ENCODE measurements at regions not wholly inside any gene's neighbourhood (a gene's known extent, or its start where the extent isn't known, plus 50 kb on each side); places are given as distances from the start of the nearest gene placed in this dataset.

DNA sequence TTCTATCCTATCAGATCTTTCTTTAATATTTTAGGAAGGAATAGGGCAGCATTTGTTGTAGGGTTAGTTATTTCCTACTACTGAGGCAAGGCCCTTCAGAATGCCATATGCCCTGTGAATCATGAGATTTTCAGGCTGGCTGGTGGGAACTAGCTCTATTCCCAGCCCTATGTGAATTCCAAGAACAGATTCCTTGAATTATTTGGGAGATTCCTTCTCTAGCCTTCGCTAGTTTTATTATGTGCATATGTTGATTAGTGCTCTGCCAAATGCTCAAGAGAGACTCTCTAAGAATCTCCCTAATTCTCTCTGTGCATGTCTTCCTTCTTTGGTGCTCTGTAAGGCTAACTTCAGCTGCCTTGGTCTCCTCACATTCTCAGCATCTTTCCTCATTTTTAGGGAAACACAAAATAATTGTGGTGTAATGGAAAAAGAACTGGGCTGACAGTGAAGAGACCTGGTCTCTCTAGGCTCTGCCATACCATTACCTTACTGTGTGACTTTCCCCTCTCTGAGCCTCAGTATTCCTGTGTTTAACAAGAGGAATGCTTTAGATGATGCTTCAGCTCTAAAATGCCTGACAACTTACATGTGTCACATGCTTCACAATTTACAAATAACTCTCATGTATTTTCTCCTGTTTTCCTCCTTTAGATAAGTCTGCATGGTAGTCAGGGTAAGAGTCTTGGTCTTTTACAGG, 79.7 kb downstream of the VMA21 start:
- DNase-seq = no peak

DNA sequence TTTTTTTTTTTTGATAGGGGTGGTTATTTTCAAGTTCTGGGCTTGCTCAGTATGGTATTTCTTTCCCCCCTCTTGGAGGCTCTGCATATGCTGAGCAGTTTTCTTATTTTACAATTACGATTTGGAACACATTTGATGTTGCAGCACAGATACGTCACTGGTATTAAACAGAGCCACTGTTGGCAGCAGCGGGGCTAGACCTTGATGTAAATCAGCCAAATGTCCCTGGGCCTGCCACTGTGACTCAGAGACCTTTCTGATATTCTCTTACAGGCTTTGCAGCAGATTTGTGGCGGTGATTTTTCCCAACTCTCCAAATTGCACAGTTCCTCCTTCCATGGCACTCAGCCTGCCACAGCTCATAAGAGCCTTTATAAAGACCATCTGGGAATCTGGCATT, 81.1 kb downstream of the VMA21 start:
- DNase-seq = no peak

DNA sequence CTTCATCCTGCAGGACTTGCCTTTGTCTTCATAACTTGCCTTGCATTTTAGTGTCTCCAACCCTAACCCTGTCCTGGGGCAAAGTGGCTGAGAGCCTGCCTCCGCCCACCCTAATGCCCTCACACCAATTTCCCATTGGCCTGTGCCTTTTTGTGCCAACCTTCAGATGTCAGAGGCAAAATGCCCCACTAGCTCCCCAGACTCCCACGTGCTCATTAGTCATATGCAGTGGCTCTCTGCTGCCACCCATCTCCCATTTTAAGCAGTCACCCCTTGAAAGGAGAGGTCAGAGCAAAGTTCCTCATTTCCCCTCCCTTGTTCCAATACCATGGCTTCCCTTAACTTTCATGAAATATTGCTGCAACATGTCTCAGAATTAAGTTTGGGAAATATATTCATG, 74.8 kb upstream of the PASD1 start:
- DNase-seq = peak; percentile 8

DNA sequence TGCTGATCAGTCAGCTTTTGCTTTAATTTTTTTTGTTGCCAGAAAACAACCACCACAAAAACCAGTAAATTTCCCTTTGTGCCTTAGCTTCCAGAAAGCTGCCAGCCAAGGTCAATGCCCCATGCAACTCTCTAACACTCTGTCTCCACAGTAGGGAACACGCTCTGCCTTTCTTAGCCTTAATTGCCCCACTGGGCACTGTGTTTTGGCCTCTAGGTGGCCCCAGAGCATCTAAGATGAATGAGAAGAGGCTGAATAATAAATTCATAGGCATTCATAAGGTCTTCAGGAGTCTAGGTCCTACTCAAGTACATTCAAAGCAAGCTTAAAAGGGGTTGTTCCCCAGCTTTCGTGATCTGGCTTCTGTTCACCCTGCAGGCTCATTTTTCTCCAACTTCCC, 57.7 kb upstream of the PASD1 start:
- no peak for DNase-seq

DNA sequence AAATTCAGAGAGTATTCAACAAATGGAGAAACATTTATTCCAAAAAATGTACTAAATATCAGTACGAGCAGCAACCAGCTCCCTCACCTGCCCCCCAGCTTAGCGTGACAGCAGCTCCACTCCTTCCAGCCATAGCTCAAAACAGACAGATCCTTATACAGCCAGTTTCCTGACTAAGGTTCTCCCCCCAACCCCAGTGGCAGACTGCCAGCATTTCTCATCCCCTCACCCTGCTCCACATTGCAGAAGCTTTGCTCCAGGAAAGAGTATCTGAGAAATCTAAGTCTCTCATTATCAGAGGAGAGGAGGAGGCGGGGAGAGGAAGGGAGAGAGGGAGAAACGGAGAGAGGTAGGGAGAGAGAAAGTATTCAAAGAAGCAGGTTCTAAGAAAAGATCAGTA, 53.3 kb upstream of the PASD1 start:
- no peak for DNase-seq

DNA sequence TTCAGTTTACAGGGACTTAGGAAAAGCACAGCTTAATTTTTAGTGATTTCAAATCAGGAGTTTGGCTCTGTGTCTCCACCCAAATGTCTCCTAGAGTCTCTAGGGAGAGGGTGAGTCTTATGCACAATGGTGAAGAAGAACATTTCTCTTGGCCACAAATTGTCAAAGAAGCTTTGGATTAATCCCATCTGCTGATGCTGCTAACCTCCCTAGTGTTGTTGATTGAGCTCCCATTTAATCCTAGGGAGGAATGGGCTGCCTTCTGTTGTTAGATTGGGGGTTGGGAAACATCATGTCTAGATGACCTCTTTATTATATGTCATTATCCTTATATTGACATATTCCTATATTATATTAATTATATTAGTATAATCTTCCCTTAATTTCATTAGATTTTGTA, 50.0 kb upstream of the PASD1 start:
- no peak for DNase-seq
